HG03575 (cell line): ENCODE measurements at regions not wholly inside any gene's neighbourhood (a gene's known extent, or its start where the extent isn't known, plus 50 kb on each side); places are given as distances from the start of the nearest gene placed in this dataset.
"Not testable (repeated sequence)": the region's sequence is repeated elsewhere in the genome, so short reads cannot be mapped to it uniquely, and the experiment has no call there.

Experiments
- ATAC-seq: cut with Tn5 transposase; IDR thresholded peaks from one replicate; pipeline ENCODE4 v1.9.1; 2021; ENCODE audit not compliant: unreplicated experiment, insufficient number of reproducible peaks, low FRiP score; ENCODE audit errors: extremely low read depth

- no peak for ATAC-seq
These were observed 129.3 kb downstream of the LNPK start for GRCh38 chr2:175872721-175873120.

- no peak for ATAC-seq
These were observed 130.1 kb downstream of the LNPK start for GRCh38 chr2:175872005-175872348.

GRCh38 chr2:175871331-175872004 is 130.6 kb downstream of the LNPK start:
- ATAC-seq = no peak

- ATAC-seq = no peak
These were observed 136.4 kb downstream of the LNPK start for GRCh38 chr2:175865716-175866115.

- no peak for ATAC-seq
These were observed 137.8 kb downstream of the LNPK start for GRCh38 chr2:175864137-175864850.

- no peak for ATAC-seq
These were observed 140.1 kb downstream of the LNPK start for GRCh38 chr2:175861958-175862357.

GRCh38 chr2:175855794-175856453 is 146.1 kb downstream of the LNPK start:
- no peak for ATAC-seq

GRCh38 chr2:175855236-175855635 is 146.8 kb downstream of the LNPK start:
- no peak for ATAC-seq

GRCh38 chr2:175854665-175855064 is 147.4 kb downstream of the LNPK start:
- ATAC-seq = no peak

GRCh38 chr2:175854129-175854528 is 147.9 kb downstream of the LNPK start:
- ATAC-seq = no peak

GRCh38 chr2:175853616-175853890 is 148.5 kb downstream of the LNPK start:
- ATAC-seq = no peak

- no peak for ATAC-seq
These were observed 149.0 kb downstream of the LNPK start for GRCh38 chr2:175852879-175853615.

- no peak for ATAC-seq
These were observed 154.9 kb downstream of the LNPK start for GRCh38 chr2:175847128-175847527.

- no peak for ATAC-seq
These were observed 157.9 kb downstream of the LNPK start for GRCh38 chr2:175844169-175844568.

- no peak for ATAC-seq
These were observed 158.4 kb downstream of the LNPK start for GRCh38 chr2:175843625-175844024.

GRCh38 chr2:175842996-175843395 is 159.1 kb downstream of the LNPK start:
- no peak for ATAC-seq

- not testable (repeated sequence) for ATAC-seq
These were observed 161.3 kb downstream of the LNPK start for GRCh38 chr2:175840765-175841164.

GRCh38 chr2:175840256-175840655 is 161.8 kb downstream of the LNPK start:
- no peak for ATAC-seq

- ATAC-seq = no peak
These were observed 163.1 kb downstream of the LNPK start for GRCh38 chr2:175838979-175839378.

GRCh38 chr2:175837046-175837445 is 165.0 kb downstream of the LNPK start:
- ATAC-seq = no peak
